Erythroblast (primary cell): ENCODE measurements at regions not wholly inside any gene's neighbourhood (a gene's known extent, or its start where the extent isn't known, plus 50 kb on each side); places are given as distances from the start of the nearest gene placed in this dataset.

Experiments used
- DNase-seq, 2 experiments: peaks; one replicate each; lab custom pipeline; 2025; lab: John Stamatoyannopoulos, UW
- GATA1 ChIP-seq: IDR thresholded peaks from 2 replicates; pipeline ENCODE4 v1.6.1; 2011; ENCODE audit warnings: low read depth, mild to moderate bottlenecking, control low read depth, low read length, moderate library complexity
- POLR2A ChIP-seq: IDR thresholded peaks from 2 replicates; pipeline ENCODE4 v1.6.1; 2011; ENCODE audit warnings: mild to moderate bottlenecking, low read length

GRCh38 chr11:119976805-119977560, 160.9 kb downstream of the TRIM29 start:
- DNase-seq: no peak
- TF ChIP-seq POLR2A: no peak

GRCh38 chr11:119975561-119976152, 162.3 kb downstream of the TRIM29 start:
- DNase-seq: no peak
- no peak for TF ChIP-seq GATA1
- TF ChIP-seq POLR2A: no peak

DNA sequence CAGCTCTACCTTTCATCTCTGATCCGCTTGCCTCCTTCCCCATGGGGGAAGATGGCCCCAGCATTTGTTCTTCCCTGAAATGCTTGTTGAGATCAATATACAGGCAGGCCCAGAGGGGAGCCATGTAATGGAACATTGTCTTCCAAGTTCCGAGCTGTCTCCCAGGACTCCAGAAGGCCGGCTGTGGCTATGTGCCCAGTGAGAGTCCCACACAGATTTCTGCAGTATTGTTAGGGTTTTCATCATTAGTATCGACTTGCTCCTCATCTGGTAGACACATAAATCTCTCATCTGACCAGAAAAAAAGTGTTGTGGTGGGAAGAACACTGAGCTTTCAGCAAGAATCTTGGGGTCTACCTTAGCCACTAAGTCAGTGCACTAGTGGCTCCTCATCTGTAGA, 163.4 kb downstream of the TRIM29 start:
- TF ChIP-seq POLR2A (no peak), GATA1 (no peak)
- no peak for DNase-seq

GRCh38 chr11:119974051-119974450, 163.9 kb downstream of the TRIM29 start:
- DNase-seq: no peak
- TF ChIP-seq GATA1 (no peak), POLR2A (no peak)

- no peak for DNase-seq
- TF ChIP-seq POLR2A (no peak), GATA1 (no peak)
These were observed 165.6 kb downstream of the TRIM29 start for GRCh38 chr11:119972281-119972680.

GRCh38 chr11:119970555-119971304, 167.2 kb downstream of the TRIM29 start:
- TF ChIP-seq GATA1 (no peak), POLR2A (no peak)
- DNase-seq: no peak

DNA sequence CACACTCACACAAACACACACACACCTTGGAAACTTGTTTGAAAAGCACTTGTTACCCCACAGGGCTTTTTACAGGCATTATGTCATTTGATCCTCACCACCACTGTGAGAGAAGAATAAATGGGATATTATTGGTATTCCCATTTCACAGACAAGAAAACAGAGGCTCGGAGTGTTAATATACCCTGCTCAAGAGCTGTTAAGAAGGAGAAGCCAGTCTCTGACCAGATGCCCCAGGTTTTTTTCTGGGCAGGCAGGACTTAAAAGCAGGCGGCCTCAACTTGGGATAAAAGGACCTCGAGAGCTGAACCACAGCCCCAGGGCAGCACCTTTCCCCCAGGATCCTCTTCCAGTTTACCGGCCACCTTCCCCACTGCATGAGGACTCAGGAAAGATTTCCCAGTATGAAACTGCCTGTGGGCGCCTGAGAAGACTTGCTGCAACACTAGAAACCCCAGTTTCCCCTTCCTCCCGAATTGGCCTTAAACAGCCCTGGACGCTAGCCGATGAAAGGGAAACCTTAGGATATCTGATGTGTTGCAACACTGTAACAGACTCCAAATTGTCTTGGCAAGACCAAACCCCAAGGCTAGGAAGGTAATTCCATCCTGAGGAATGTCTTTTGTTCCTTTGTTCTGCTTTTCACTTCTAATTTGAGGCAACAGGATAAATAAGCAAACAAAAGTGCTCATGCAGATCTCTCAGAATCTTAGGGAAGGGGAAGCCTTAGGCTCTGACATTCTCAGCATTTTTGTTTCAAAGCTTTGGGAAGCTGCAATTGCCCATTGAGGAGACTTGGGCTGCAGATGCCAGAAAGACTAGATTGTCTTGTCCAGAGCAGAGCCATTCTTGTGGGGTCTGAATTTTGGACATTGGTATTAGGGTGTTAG, 173.5 kb downstream of the TRIM29 start:
- no peak for TF ChIP-seq GATA1
- TF ChIP-seq POLR2A: no peak
- DNase-seq: no peak

- no peak for TF ChIP-seq GATA1
- TF ChIP-seq POLR2A: no peak
- DNase-seq: no peak
These were observed 180.0 kb downstream of the TRIM29 start for GRCh38 chr11:119957951-119958350.

GRCh38 chr11:119952441-119952840, 185.5 kb downstream of the TRIM29 start:
- TF ChIP-seq POLR2A: no peak
- TF ChIP-seq GATA1: no peak
- DNase-seq: no peak

DNA sequence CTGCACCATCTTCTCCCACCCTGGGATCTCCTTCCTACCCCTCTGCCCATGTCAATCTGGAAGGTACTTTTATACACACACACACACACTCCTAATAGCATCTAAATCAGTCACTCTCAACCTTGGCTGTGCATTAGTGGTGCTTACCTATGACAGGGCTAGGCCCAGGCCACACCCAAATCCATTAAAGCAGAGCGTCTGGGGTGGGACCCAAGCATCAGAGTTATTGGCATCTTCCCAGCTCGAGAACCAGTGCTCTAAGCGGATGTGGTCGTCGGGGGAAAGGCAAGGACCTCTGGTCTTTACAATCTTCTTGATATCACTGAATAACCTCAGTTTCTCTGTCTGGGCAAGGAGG, 194.6 kb downstream of the TRIM29 start:
- no peak for TF ChIP-seq GATA1
- no peak for TF ChIP-seq POLR2A
- no peak for DNase-seq

DNA sequence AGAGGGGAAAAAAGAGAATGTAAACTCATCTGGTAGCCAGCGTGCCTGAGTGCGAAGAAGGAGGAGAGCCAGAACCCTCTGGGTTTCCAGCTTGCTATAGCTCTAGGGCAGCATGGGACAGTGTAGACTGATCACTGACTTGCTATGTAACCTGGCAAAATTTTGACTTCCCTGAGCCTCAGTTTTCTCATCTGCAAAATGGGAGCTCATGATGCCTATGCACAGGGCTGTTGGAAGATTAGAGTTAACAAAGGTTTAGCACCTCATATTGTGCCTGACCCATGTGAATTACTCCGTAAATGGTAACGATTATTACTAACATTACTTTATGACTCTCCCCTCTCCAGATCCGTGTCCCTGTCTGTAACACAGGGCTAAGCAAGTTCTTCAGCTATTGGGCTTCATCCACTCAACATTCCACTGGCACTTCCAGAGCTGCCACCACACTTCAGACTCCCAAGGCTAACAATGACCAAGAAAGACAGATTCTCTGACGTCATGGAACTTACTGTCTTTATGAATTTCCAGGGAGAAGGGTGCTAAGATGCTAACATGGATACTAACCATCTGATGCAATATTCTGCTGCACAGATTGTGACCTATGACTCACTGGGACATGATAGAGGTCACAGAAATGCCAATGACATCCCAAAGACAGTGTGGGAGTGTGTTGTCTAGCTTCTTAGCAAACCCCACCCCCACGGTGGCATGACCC, 195.2 kb downstream of the TRIM29 start:
- DNase-seq: no peak
- TF ChIP-seq POLR2A: no peak
- TF ChIP-seq GATA1: no peak

- no peak for TF ChIP-seq POLR2A
- TF ChIP-seq GATA1: no peak
- DNase-seq: no peak
These were observed 196.1 kb downstream of the TRIM29 start for GRCh38 chr11:119941636-119942411.
